ENCODE measurements at regions not wholly inside any gene's neighbourhood (a gene's known extent, or its start where the extent isn't known, plus 50 kb on each side); places are given as distances from the start of the nearest gene placed in this dataset.

- H3K27me3 ChIP-seq (replicated peaks in 1 of 2; ENCODE audit: control insufficient read depth in 2 of 2, insufficient read depth in 2 of 2, low read length in 1 of 2): no peaks in the 10 kb centered on the region
- H3K4me3 ChIP-seq: no peak overlapping the region
- DNase-seq (ENCODE audit: low read depth, low spot score) (no peak), FAIRE-seq (no peak), ATAC-seq (no peak)
- H3K4me1 ChIP-seq (ENCODE audit: control insufficient read depth, insufficient read depth, low read length): no peaks in the 10 kb centered on the region
- BruUV-seq (replicated peaks): no TSS peak
- no peaks in the 10 kb centered on the region for H3K9me3 ChIP-seq (replicated peaks; ENCODE audit: control insufficient read depth, insufficient read depth, low read length)
- in situ Hi-C loops (cut with MboI) (no loop called here), intact Hi-C loops (cut with micrococcal nuclease; ENCODE audit: unreplicated experiment) (no loop called here)
- no peak overlapping the region for H2AFZ ChIP-seq (ENCODE audit: control insufficient read depth, low read depth, low read length)
- TF ChIP-seq BHLHE40 (IDR thresholded peaks at IDR 0.05; ENCODE audit: borderline replicate concordance in 1 of 2, low read depth in 2 of 2, low read length in 1 of 2) (no peak), CHD4 (IDR thresholded peaks at IDR 0.05) (no peak), BCL11A (IDR thresholded peaks at IDR 0.05; ENCODE audit: low read depth, low read length) (no peak), NR2F1 (conservative IDR thresholded peaks at IDR 0.05) (no peak), IRF4 (IDR thresholded peaks at IDR 0.05; ENCODE audit: low read depth, low read length) (no peak), TCF3 (IDR thresholded peaks at IDR 0.05; ENCODE audit: borderline replicate concordance, insufficient read depth, low read depth, low read length) (no peak), JUND (IDR thresholded peaks at IDR 0.05; ENCODE audit: low read depth, low read length) (no peak), PKNOX1 (IDR thresholded peaks at IDR 0.05) (no peak; the same call in 1 of the 2 replicates), RELB (IDR thresholded peaks at IDR 0.05; ENCODE audit: low read depth) (no peak), EP300 (IDR thresholded peaks at IDR 0.05; ENCODE audit: borderline replicate concordance in 1 of 2, control insufficient read depth in 1 of 2, low read depth in 2 of 2, low read length in 2 of 2) (no peak)
- H3K79me2 ChIP-seq (ENCODE audit: control insufficient read depth, insufficient read depth, low read length): no peaks in the 10 kb centered on the region
- no peaks in the 10 kb centered on the region for H4K20me1 ChIP-seq (ENCODE audit: control insufficient read depth, insufficient read depth)
- RAD21 ChIA-PET (ENCODE audit: unreplicated experiment): no interaction called here
- H3K36me3 ChIP-seq (ENCODE audit: control insufficient read depth in 2 of 2, insufficient read depth in 2 of 2, low read length in 1 of 2): no peaks in the 10 kb centered on the region
- POLR2A ChIA-PET: no interaction called here
- H3K9ac ChIP-seq (ENCODE audit: control insufficient read depth, insufficient read depth, low read length): no peak overlapping the region
- SMC1A ChIA-PET (ENCODE audit: uncharacterized antibody, unreplicated experiment): interaction anchor here (0.8 to 1.1 kb wide), 3 partner anchors 26 to 229 kb away, joined by 3 read pairs; no protein-coding TSS in a partner anchor
- no peak overlapping the region for H3K4me2 ChIP-seq (ENCODE audit: control insufficient read depth, insufficient read depth)
- no peak overlapping the region for H3K27ac ChIP-seq (ENCODE audit: control insufficient read depth, insufficient read depth)
- CTCF ChIA-PET: no interaction called here
- WGBS (ENCODE audit: insufficient coverage, insufficient replicate concordance, low lambda C conversion rate, missing lambda C conversion rate): 0% methylated on average over 1 of the region's 1 CpG
These were observed 130.2 kb upstream of the ELL2 start for GRCh38 chr5:96091874-96092273.
